DOHH2 (cell line): ENCODE measurements at regions not wholly inside any gene's neighbourhood (a gene's known extent, or its start where the extent isn't known, plus 50 kb on each side); places are given as distances from the start of the nearest gene placed in this dataset.

ENCODE experiments used
- H3F3A ChIP-seq: fragments of 200-600 bp; sonication (generic), shearing (Covaris generic); 2 replicates; pipeline ENCODE4 v1.6.0; 2016; ENCODE audit warnings: antibody characterized with exemption, mild to moderate bottlenecking; ENCODE audit not compliant: control insufficient read depth, insufficient read depth
- H3K27ac ChIP-seq: fragments of 200-600 bp; sonication (generic); 2 replicates; pipeline ENCODE4 v1.5.1; 2014; ENCODE audit warnings: low read depth, mild to moderate bottlenecking, low read length, moderate library complexity
- H3K27me3 ChIP-seq: fragments of 200-600 bp; sonication (generic); 2 replicates; pipeline ENCODE4 v1.6.1; 2014; ENCODE audit warnings: mild to moderate bottlenecking, low read length, mixed read lengths; ENCODE audit not compliant: control insufficient read depth
- H3K36me3 ChIP-seq: fragments of 200-600 bp; sonication (generic); 2 replicates; pipeline ENCODE4 v1.6.1; 2014; ENCODE audit warnings: mild to moderate bottlenecking, low read length, moderate library complexity, mixed read lengths; ENCODE audit not compliant: control insufficient read depth
- H3K4me1 ChIP-seq: fragments of 200-600 bp; sonication (generic); 2 replicates; pipeline ENCODE4 v1.6.1; 2014; ENCODE audit warnings: mild to moderate bottlenecking, low read length, mixed read lengths; ENCODE audit not compliant: control insufficient read depth
- H3K4me2 ChIP-seq: fragments of 200-600 bp; sonication (generic); 2 replicates; pipeline ENCODE4 v1.6.0; 2014; ENCODE audit warnings: mild to moderate bottlenecking, low read length, moderate library complexity
- H3K4me3 ChIP-seq: fragments of 200-600 bp; sonication (generic); 2 replicates; pipeline ENCODE4 v1.5.1; 2014; ENCODE audit warnings: mild to moderate bottlenecking, low read length, mixed read lengths
- H3K79me2 ChIP-seq: fragments of 200-600 bp; sonication (generic); 2 replicates; pipeline ENCODE4 v1.6.1; 2014; ENCODE audit warnings: mild to moderate bottlenecking, low read length, mixed read lengths; ENCODE audit not compliant: control insufficient read depth
- H3K9me2 ChIP-seq: fragments of 200-600 bp; sonication (generic); replicated peaks from 2 replicates; pipeline ENCODE4 v1.6.1; 2014; ENCODE audit warnings: mild to moderate bottlenecking, low read length, mixed read lengths; ENCODE audit not compliant: control insufficient read depth
- H3K9me3 ChIP-seq: fragments of 200-600 bp; sonication (generic); 2 replicates; pipeline ENCODE4 v1.6.1; 2014; ENCODE audit warnings: antibody characterized with exemption, low read length, mixed read lengths; ENCODE audit not compliant: control insufficient read depth, insufficient read depth
- H4K20me1 ChIP-seq: fragments of 200-600 bp; sonication (generic); 2 replicates; pipeline ENCODE4 v1.6.0; 2014; ENCODE audit warnings: low read depth, mild to moderate bottlenecking, antibody characterized with exemption, low read length, moderate library complexity; ENCODE audit not compliant: control insufficient read depth, insufficient read depth
- EZH2phosphoT487 ChIP-seq: fragments of 200-600 bp; sonication (generic); IDR thresholded peaks from 2 replicates; pipeline ENCODE4 v1.6.1; 2017; ENCODE audit warnings: borderline replicate concordance, mild to moderate bottlenecking, antibody characterized with exemption, low read length, moderate library complexity, mixed read lengths
- TF ChIP-seq, protein P1 (sequence below): fragments of 200-600 bp; sonication (generic); IDR thresholded peaks from one replicate; pipeline ENCODE4 v1.5.1; 2014; ENCODE audit warnings: antibody characterized with exemption, mild to moderate bottlenecking, low read depth, low read length; ENCODE audit not compliant: poor library complexity, severe bottlenecking

DNA sequence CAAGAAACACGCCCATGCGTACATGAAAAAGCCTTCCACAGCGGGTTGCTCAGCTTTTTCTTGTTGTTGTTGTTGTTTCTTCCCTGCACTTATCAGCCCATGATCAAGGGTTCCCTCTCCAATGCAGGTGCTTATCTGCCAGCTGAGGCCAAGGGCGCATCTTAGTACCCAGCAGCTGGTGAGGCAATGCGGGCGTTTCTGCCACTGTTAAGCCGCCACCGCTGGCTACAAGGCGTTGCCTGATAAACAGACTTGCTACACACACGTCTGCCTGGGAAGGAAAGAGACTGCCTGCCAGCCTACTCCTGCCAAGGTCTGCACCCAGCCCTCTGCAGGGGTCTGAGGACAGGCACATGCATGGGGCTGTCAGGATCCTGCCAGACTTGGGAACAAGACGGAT lies 345.9 kb downstream of the BCL11B start:
- Histone ChIP-seq H3K4me3 (no peak overlapping the region), H3K4me2 (no peak overlapping the region), H3K4me1 (no peaks in the 10 kb centered on the region), H3K9me3 (no peaks in the 10 kb centered on the region), H3K36me3 (no peaks in the 10 kb centered on the region), H3K9me2 (no peaks in the 10 kb centered on the region), H3K27me3 (no peaks in the 10 kb centered on the region), H3K79me2 (no peaks in the 10 kb centered on the region), H4K20me1 (no peaks in the 10 kb centered on the region), H3F3A (no peaks in the 10 kb centered on the region), H3K27ac (no peak overlapping the region)
- TF ChIP-seq EZH2phosphoT487, result no peak
- TF ChIP-seq, protein P1, sequence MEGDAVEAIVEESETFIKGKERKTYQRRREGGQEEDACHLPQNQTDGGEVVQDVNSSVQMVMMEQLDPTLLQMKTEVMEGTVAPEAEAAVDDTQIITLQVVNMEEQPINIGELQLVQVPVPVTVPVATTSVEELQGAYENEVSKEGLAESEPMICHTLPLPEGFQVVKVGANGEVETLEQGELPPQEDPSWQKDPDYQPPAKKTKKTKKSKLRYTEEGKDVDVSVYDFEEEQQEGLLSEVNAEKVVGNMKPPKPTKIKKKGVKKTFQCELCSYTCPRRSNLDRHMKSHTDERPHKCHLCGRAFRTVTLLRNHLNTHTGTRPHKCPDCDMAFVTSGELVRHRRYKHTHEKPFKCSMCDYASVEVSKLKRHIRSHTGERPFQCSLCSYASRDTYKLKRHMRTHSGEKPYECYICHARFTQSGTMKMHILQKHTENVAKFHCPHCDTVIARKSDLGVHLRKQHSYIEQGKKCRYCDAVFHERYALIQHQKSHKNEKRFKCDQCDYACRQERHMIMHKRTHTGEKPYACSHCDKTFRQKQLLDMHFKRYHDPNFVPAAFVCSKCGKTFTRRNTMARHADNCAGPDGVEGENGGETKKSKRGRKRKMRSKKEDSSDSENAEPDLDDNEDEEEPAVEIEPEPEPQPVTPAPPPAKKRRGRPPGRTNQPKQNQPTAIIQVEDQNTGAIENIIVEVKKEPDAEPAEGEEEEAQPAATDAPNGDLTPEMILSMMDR, result no peak

DNA sequence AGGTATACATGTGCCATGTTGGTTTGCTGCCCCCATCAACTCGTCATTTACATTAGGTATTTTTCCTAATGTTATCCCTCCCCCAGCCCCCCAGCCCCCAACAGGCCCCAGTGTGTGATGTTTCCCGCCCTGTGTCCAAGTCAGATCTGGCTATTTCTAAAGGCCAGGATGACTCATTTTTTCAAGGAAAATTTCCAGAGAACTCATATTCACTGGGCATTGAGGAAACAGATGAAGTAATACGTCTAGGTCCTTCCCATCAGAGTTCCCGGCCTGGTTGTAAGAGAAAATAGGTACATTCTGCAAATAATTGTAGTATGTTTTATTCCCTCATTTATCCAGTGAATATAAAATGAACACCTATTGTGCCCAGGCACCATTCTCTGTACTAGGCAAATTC lies 345.2 kb downstream of the BCL11B start:
- Histone ChIP-seq H3K4me3 (no peak overlapping the region), H3K4me2 (no peak overlapping the region), H4K20me1 (no peaks in the 10 kb centered on the region), H3K36me3 (no peaks in the 10 kb centered on the region), H3K4me1 (no peaks in the 10 kb centered on the region), H3F3A (no peaks in the 10 kb centered on the region), H3K27ac (no peak overlapping the region), H3K27me3 (no peaks in the 10 kb centered on the region), H3K79me2 (no peaks in the 10 kb centered on the region), H3K9me2 (no peaks in the 10 kb centered on the region), H3K9me3 (no peaks in the 10 kb centered on the region)
- TF ChIP-seq, protein P1, result no peak
- TF ChIP-seq EZH2phosphoT487, result no peak

DNA sequence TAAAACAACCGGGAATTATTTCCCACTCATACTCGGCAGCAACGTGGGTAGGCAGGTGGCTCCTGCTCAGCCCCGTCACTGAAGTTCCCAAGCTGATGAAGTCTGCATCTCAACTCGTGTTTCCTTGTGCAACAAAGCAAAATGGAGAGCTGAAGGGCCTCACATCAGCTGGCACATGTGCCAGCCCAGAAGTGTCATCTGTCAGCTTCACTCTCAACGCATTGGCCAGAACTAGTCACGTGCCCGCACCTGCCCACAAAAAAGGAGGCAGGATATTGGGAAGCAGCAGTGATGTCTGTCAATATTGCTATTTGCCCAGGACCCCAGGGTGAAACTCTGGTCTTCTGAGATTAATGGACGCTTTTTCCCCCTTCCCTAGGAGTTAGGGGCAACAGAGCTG lies 344.0 kb downstream of the BCL11B start:
- Histone ChIP-seq H3K27me3 (no peaks in the 10 kb centered on the region), H3K9me3 (no peaks in the 10 kb centered on the region), H3F3A (no peaks in the 10 kb centered on the region), H3K36me3 (no peaks in the 10 kb centered on the region), H3K4me1 (no peaks in the 10 kb centered on the region), H4K20me1 (no peaks in the 10 kb centered on the region), H3K79me2 (no peaks in the 10 kb centered on the region), H3K4me3 (no peak overlapping the region), H3K9me2 (no peaks in the 10 kb centered on the region), H3K4me2 (no peak overlapping the region), H3K27ac (no peak overlapping the region)
- TF ChIP-seq, protein P1, result no peak
- TF ChIP-seq EZH2phosphoT487, result no peak

DNA sequence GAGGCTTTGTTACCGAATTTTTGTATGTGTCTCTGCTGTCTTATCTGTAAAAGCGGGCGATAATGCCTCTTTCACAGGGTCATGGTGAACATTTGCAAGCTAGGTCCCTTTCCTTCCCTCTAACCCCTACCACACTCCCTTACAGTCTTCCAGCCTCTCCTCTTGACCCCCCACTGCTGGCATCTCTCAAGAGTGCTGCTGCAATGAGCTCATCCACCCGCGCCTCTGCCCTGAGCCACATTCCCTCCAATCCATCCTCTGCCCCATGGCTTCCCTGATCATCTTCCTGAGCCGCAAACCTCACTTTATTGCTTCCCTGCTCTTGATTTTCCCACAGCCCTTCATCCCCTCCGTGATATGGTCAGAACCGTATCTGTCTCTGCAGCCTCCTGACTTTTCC lies 343.6 kb downstream of the BCL11B start:
- Histone ChIP-seq H3F3A (no peaks in the 10 kb centered on the region), H3K9me2 (no peaks in the 10 kb centered on the region), H3K4me3 (no peak overlapping the region), H4K20me1 (no peaks in the 10 kb centered on the region), H3K9me3 (no peaks in the 10 kb centered on the region), H3K36me3 (no peaks in the 10 kb centered on the region), H3K4me2 (no peak overlapping the region), H3K4me1 (no peaks in the 10 kb centered on the region), H3K27me3 (no peaks in the 10 kb centered on the region), H3K27ac (no peak overlapping the region), H3K79me2 (no peaks in the 10 kb centered on the region)
- TF ChIP-seq, protein P1, result no peak
- TF ChIP-seq EZH2phosphoT487, result no peak
